SK-N-SH (cell line): ENCODE measurements at regions not wholly inside any gene's neighbourhood (a gene's known extent, or its start where the extent isn't known, plus 50 kb on each side); places are given as distances from the start of the nearest gene placed in this dataset.

Source experiments
- CTCF ChIA-PET: fragments of 300-600, 350-600 bp; formaldehyde crosslinking; extraction: SDS; loops from one replicate; lab custom pipeline; 2021; lab: Yijun Ruan, JAX
- POLR2A ChIA-PET: fragments of 350-600 bp; sonication (Branson Sonifier 250); formaldehyde crosslinking; extraction: SDS; loops from one replicate; lab custom pipeline; 2020; ENCODE audit warnings: antibody characterized with exemption, inconsistent platforms; lab: Yijun Ruan, JAX
- DNase-seq: peaks from one replicate; pipeline ENCODE4 v3.0.0; 2012
- H2AFZ ChIP-seq: fragments of 200-600 bp; sonication (generic); 2 replicates; pipeline ENCODE4 v1.8.1; 2016; ENCODE audit warnings: antibody characterized with exemption, mild to moderate bottlenecking, low read depth
- H3F3A ChIP-seq: fragments of 200-600 bp; sonication (generic); replicated peaks from 2 replicates; pipeline ENCODE3; 2016; ENCODE audit warnings: antibody characterized with exemption, mild to moderate bottlenecking; ENCODE audit not compliant: insufficient read depth
- H3K27ac ChIP-seq, 2 experiments: fragments of 200-500 bp in 1 of 2; fragments of 200-600 bp in 1 of 2; sonication (Bioruptor generic) in 1 of 2; sonication (generic), shearing (Covaris generic) in 1 of 2; 2 replicates each; pipeline versions ENCODE4 v1.5.1 to v1.6.1; 2014 to 2016; ENCODE audit warnings: low read depth in 2 of 2, inconsistent platforms in 1 of 2, low read length in 1 of 2, mild to moderate bottlenecking in 1 of 2, mixed read lengths in 1 of 2
- H3K27me3 ChIP-seq: fragments of 200-600 bp; sonication (generic), shearing (Covaris generic); 2 replicates; pipeline ENCODE4 v1.6.1; 2016; ENCODE audit warnings: mixed run types; ENCODE audit not compliant: insufficient read depth
- H3K36me3 ChIP-seq, 2 experiments: fragments of 200-500 bp in 1 of 2; fragments of 200-600 bp in 1 of 2; sonication (Bioruptor generic) in 1 of 2; sonication (generic) in 1 of 2; replicated peaks in 1 of 2; 2 replicates each; pipeline versions ENCODE3 to v1.5.1; 2014 to 2016; ENCODE audit warnings: low read length in 1 of 2, mild to moderate bottlenecking in 1 of 2; ENCODE audit not compliant: insufficient read depth in 2 of 2, control insufficient read depth in 1 of 2
- H3K4me1 ChIP-seq, 2 experiments: fragments of 200-500 bp in 1 of 2; fragments of 200-600 bp in 1 of 2; sonication (Bioruptor generic) in 1 of 2; sonication (generic), shearing (Covaris generic) in 1 of 2; 2 replicates each; pipeline versions ENCODE4 v1.5.1 to v1.6.1; 2014 to 2016; ENCODE audit warnings: low read depth in 1 of 2, low read length in 1 of 2, mixed run types in 1 of 2; ENCODE audit not compliant: insufficient read depth in 2 of 2, control insufficient read depth in 1 of 2
- H3K4me2 ChIP-seq: fragments of 200-600 bp; sonication (generic), shearing (Covaris generic); 2 replicates; pipeline ENCODE4 v1.6.1; 2017; ENCODE audit warnings: mixed run types
- H3K4me3 ChIP-seq, 2 experiments: fragments of 200-500 bp in 1 of 2; fragments of 200-600 bp in 1 of 2; sonication (Bioruptor generic) in 1 of 2; sonication (generic), shearing (Covaris generic) in 1 of 2; 2 replicates each; pipeline versions ENCODE4 v1.5.1 to v1.8.1; 2014 to 2016; ENCODE audit warnings: low read depth in 2 of 2, inconsistent platforms in 1 of 2, low read length in 1 of 2, mild to moderate bottlenecking in 1 of 2, mixed read lengths in 1 of 2, moderate library complexity in 1 of 2
- H3K79me2 ChIP-seq: fragments of 200-600 bp; sonication (generic); 2 replicates; pipeline ENCODE4 v1.8.1; 2017; ENCODE audit warnings: mild to moderate bottlenecking; ENCODE audit not compliant: insufficient read depth
- H3K9ac ChIP-seq: fragments of 200-600 bp; sonication (generic); 2 replicates; pipeline ENCODE4 v1.6.1; 2017; ENCODE audit warnings: mixed run types
- H3K9me2 ChIP-seq: fragments of 200-600 bp; sonication (generic); 2 replicates; pipeline ENCODE4 v1.6.1; 2017; ENCODE audit warnings: mixed run types
- H3K9me3 ChIP-seq: fragments of 200-600 bp; sonication (generic); 2 replicates; pipeline ENCODE4 v1.6.1; 2017; ENCODE audit warnings: mixed run types, mild to moderate bottlenecking, moderate library complexity
- H4K20me1 ChIP-seq: fragments of 200-600 bp; sonication (generic); 2 replicates; pipeline ENCODE4 v1.6.1; 2017; ENCODE audit warnings: mild to moderate bottlenecking, mixed run types; ENCODE audit not compliant: insufficient read depth
- EZH2phosphoT487 ChIP-seq: fragments of 200-600 bp; sonication (generic); IDR thresholded peaks from 2 replicates; pipeline ENCODE4 v1.6.1; 2017; ENCODE audit warnings: low read depth, mixed run types, mild to moderate bottlenecking, antibody characterized with exemption, moderate library complexity, borderline replicate concordance
- GABPA ChIP-seq: IDR thresholded peaks from 2 replicates; pipeline ENCODE4 v1.4.0; 2012; ENCODE audit warnings: low read depth, mild to moderate bottlenecking
- GATA2 ChIP-seq: sonication (generic); formaldehyde crosslinking; IDR thresholded peaks from 2 replicates; pipeline ENCODE4 v1.5.0; 2020; ENCODE audit warnings: mild to moderate bottlenecking, missing genetic modification reagents
- JUND ChIP-seq: IDR thresholded peaks from 2 replicates; pipeline ENCODE4 v1.4.0; 2012
- MAX ChIP-seq: IDR thresholded peaks from 2 replicates; pipeline ENCODE4 v1.4.0; 2012; ENCODE audit warnings: low read depth
- MXI1 ChIP-seq: IDR thresholded peaks from 2 replicates; pipeline ENCODE4 v1.6.1; 2012; ENCODE audit warnings: mild to moderate bottlenecking, low read depth, low read length, improper control_type of control experiment
- NFIC ChIP-seq: IDR thresholded peaks from 2 replicates; pipeline ENCODE4 v1.4.0; 2012; ENCODE audit warnings: borderline replicate concordance
- NRF1 ChIP-seq: IDR thresholded peaks from 2 replicates; pipeline ENCODE4 v1.6.1; 2012; ENCODE audit warnings: low read depth, mild to moderate bottlenecking, low read length
- RAD21 ChIP-seq: IDR thresholded peaks from 2 replicates; pipeline ENCODE4 v1.6.1; 2012; ENCODE audit warnings: mild to moderate bottlenecking, low read length
- REST ChIP-seq: IDR thresholded peaks from 2 replicates; pipeline ENCODE4 v1.6.1; 2012; ENCODE audit warnings: mild to moderate bottlenecking, low read depth, low read length, moderate library complexity
- RFX5 ChIP-seq: IDR thresholded peaks from 2 replicates; pipeline ENCODE4 v1.6.1; 2012; ENCODE audit warnings: mild to moderate bottlenecking, improper control_type of control experiment, low read length
- YY1 ChIP-seq: IDR thresholded peaks from 2 replicates; pipeline ENCODE4 v1.4.0; 2012; ENCODE audit warnings: low read depth, mild to moderate bottlenecking
- WGBS: methylation state at CpG from one replicate; pipeline ENCODE4 v1.1.6; 2017; ENCODE audit warnings: low lambda C conversion rate; 5-methylcytosine and 5-hydroxymethylcytosine counted together

- no peaks in the 10 kb centered on the region for H3K79me2 ChIP-seq
- H3K9ac ChIP-seq = no peak overlapping the region
- H4K20me1 ChIP-seq = no peaks in the 10 kb centered on the region
- H3K27me3 ChIP-seq = no peaks in the 10 kb centered on the region
- POLR2A ChIA-PET = interaction anchor here (0.6 kb wide), 1 partner anchor 43 kb away, joined by 3 read pairs; no protein-coding TSS in a partner anchor
- no peaks in the 10 kb centered on the region for H3K9me3 ChIP-seq
- no peak overlapping the region for H2AFZ ChIP-seq
- CTCF ChIA-PET = interaction anchor here (1.1 to 1.3 kb wide), 3 partner anchors 14 to 88 kb away, joined by 3 to 4 read pairs (median 3); no protein-coding TSS in a partner anchor
- no peak overlapping the region for H3K4me3 ChIP-seq
- H3K36me3 ChIP-seq = peaks cover 0 to 4% of the 10 kb centered on the region in 2 experiments
- no peaks in the 10 kb centered on the region for H3F3A ChIP-seq
- no peak for DNase-seq
- WGBS = 85% methylated on average over 3 of the region's 3 CpGs
- peaks cover 0 to 4% of the 10 kb centered on the region in 2 experiments; a peak in 1 of 4 replicates for H3K4me1 ChIP-seq
- TF ChIP-seq NRF1 (no peak), RAD21 (no peak), MAX (no peak), YY1 (no peak), NFIC (no peak), JUND (no peak), RFX5 (no peak), MXI1 (no peak), REST (no peak), EZH2phosphoT487 (no peak), GABPA (no peak)
- no peak overlapping the region for H3K4me2 ChIP-seq
- no peak overlapping the region for H3K27ac ChIP-seq
- H3K9me2 ChIP-seq = no peaks in the 10 kb centered on the region
Observed at GRCh38 chr3:124653071-124653796, 77.0 kb upstream of the UMPS start.

GRCh38 chr3:124653797-124654469 is 76.3 kb upstream of the UMPS start:
- no peaks in the 10 kb centered on the region for H4K20me1 ChIP-seq
- no peak for DNase-seq
- ChIA-PET POLR2A (no interaction called here), CTCF (interaction anchor here (0.6 to 1.3 kb wide), 4 partner anchors 13 to 89 kb away, joined by 3 to 4 read pairs (median 3); no protein-coding TSS in a partner anchor)
- no peak overlapping the region for H3K4me3 ChIP-seq
- TF ChIP-seq JUND (no peak), GATA2 (CRISPR knock-in tag) (no peak)
- H3K9ac ChIP-seq = no peak overlapping the region
- no peaks in the 10 kb centered on the region for H3K27me3 ChIP-seq
- no peaks in the 10 kb centered on the region for H3K9me3 ChIP-seq
- WGBS = 88% methylated on average over 4 of the region's 4 CpGs
- H3K27ac ChIP-seq = no peak overlapping the region
- no peaks in the 10 kb centered on the region; a peak in 1 of 4 replicates for H3K4me1 ChIP-seq
- no peak overlapping the region for H2AFZ ChIP-seq
- no peak overlapping the region for H3K4me2 ChIP-seq
- no peaks in the 10 kb centered on the region for H3K79me2 ChIP-seq
- H3K9me2 ChIP-seq = no peaks in the 10 kb centered on the region
- peaks cover 0 to 4% of the 10 kb centered on the region in 2 experiments for H3K36me3 ChIP-seq
- H3F3A ChIP-seq = no peaks in the 10 kb centered on the region
